PC-3 (cell line): ENCODE measurements at regions not wholly inside any gene's neighbourhood (a gene's known extent, or its start where the extent isn't known, plus 50 kb on each side); places are given as distances from the start of the nearest gene placed in this dataset.

ENCODE experiments used
- ATAC-seq: fragments of 200-7000 bp; cut with Tn5 transposase; 2 replicates; pipeline ENCODE4 v1.9.1; 2020; ENCODE audit warnings: mild to moderate bottlenecking, moderate library complexity
- BruUV-seq: library from RNA; stranded (reverse); fragments of 400-500 nt; replicated peaks from 2 replicates; lab custom pipeline; 2021; lab: Mats Ljungman, UMichigan
- CTCF ChIA-PET: fragments of 300-600 bp; sonication (Branson Sonifier 250); formaldehyde crosslinking; loops from one replicate; lab custom pipeline; 2022; ENCODE audit warnings: antibody characterized with exemption; lab: Charles Lee
- POLR2A ChIA-PET: fragments of 300-600 bp; sonication (Branson Sonifier 250); formaldehyde crosslinking; loops from one replicate; lab custom pipeline; 2022; ENCODE audit warnings: antibody characterized with exemption; ENCODE audit not compliant: unreplicated experiment; lab: Charles Lee
- DNase-seq: peaks from one replicate; pipeline ENCODE4 v3.0.0-alpha.2; 2015
- H2AFZ ChIP-seq: fragments of 300-600 bp; sonication (generic); 2 replicates; pipeline ENCODE4 v1.6.0; 2016; ENCODE audit warnings: antibody characterized with exemption, low read length
- H3F3A ChIP-seq: fragments of 300-600 bp; sonication (generic); one replicate; pipeline ENCODE4 v1.6.0; 2017; ENCODE audit warnings: antibody characterized with exemption, low read length, control low read depth, mild to moderate bottlenecking; ENCODE audit not compliant: unreplicated experiment
- H3K27ac ChIP-seq: fragments of 300-600 bp; sonication (generic); 2 replicates; pipeline ENCODE4 v1.5.1; 2016; ENCODE audit warnings: mild to moderate bottlenecking, low read length
- H3K27me3 ChIP-seq: fragments of 300-600 bp; sonication (generic); 2 replicates; pipeline ENCODE4 v1.6.1; 2016; ENCODE audit warnings: low read length, mixed read lengths
- H3K36me3 ChIP-seq: fragments of 300-600 bp; sonication (generic); 2 replicates; pipeline ENCODE4 v1.6.1; 2016; ENCODE audit warnings: low read depth, mixed run types, low read length, mixed read lengths
- H3K4me1 ChIP-seq: fragments of 300-600 bp; sonication (generic); 2 replicates; pipeline ENCODE4 v1.5.1; 2016; ENCODE audit warnings: low read length; ENCODE audit not compliant: insufficient read depth
- H3K4me2 ChIP-seq: fragments of 300-600 bp; sonication (generic); 2 replicates; pipeline ENCODE4 v1.6.0; 2016; ENCODE audit warnings: low read length
- H3K4me3 ChIP-seq: fragments of 300-600 bp; sonication (generic); 2 replicates; pipeline ENCODE4 v1.5.1; 2016; ENCODE audit warnings: mild to moderate bottlenecking, low read length, mixed read lengths
- H3K79me2 ChIP-seq: fragments of 300-600 bp; sonication (generic); 2 replicates; pipeline ENCODE4 v1.6.1; 2017; ENCODE audit warnings: low read length, mixed read lengths
- H3K9ac ChIP-seq: fragments of 300-600 bp; sonication (generic); 2 replicates; pipeline ENCODE4 v1.6.0; 2016; ENCODE audit warnings: mild to moderate bottlenecking, low read length
- H3K9me2 ChIP-seq: fragments of 300-600 bp; sonication (generic); replicated peaks from 2 replicates; pipeline ENCODE4 v1.6.1; 2016; ENCODE audit warnings: mixed run types, low read length, mixed read lengths
- H3K9me3 ChIP-seq: fragments of 300-600 bp; sonication (generic); 2 replicates; pipeline ENCODE4 v1.6.1; 2016; ENCODE audit warnings: low read length, mixed read lengths
- H4K20me1 ChIP-seq: fragments of 300-600 bp; sonication (generic); 2 replicates; pipeline ENCODE4 v1.6.1; 2016; ENCODE audit warnings: low read length, mixed read lengths
- EZH2 ChIP-seq: fragments of 300-600 bp; sonication (generic); IDR thresholded peaks from one replicate; pipeline ENCODE4 v1.6.1; 2017; ENCODE audit warnings: antibody characterized with exemption, mild to moderate bottlenecking, low read length; ENCODE audit not compliant: unreplicated experiment
- EZH2phosphoT487 ChIP-seq: fragments of 300-600 bp; sonication (generic); IDR thresholded peaks from 2 replicates; pipeline ENCODE4 v1.6.1; 2018; ENCODE audit warnings: mild to moderate bottlenecking, antibody characterized with exemption, low read length, borderline replicate concordance
- intact Hi-C: fragments of 100-400 bp; cut with micrococcal nuclease; formaldehyde crosslinking; loops from 2 replicates; pipeline ENCODE4 v1.9.0; 2023
- TF ChIP-seq, protein P1 (sequence below): fragments of 300-600 bp; sonication (generic); conservative IDR thresholded peaks from 2 replicates; pipeline ENCODE4 v1.5.1; 2017; ENCODE audit warnings: antibody characterized with exemption, low read depth, mild to moderate bottlenecking, low read length

DNA sequence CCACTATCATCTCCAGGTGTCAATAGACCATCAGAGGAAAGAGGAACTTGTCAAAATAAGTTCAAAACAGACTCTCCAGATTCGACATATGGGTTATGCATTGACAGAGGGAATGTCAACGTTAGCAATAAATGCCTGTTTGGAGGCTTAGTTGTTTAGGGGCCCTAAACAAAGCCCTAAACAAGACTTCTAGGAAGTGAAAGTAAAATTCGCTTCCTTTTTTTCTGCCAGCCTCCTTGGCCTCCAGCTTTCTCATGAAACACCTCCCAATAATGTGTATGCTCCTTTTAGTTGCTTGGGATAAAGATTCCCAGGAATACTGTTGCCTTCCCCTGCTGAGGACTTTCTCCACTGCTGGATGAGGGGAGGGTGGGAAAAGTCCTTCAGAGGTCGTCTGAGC lies 70.9 kb upstream of the ARNT2 start:
- ATAC-seq (no peak), DNase-seq (no peak)
- Histone ChIP-seq H3K9me2 (no peaks in the 10 kb centered on the region), H3K79me2 (no peaks in the 10 kb centered on the region), H3K4me2 (peak overlapping the region; percentile 34; the same call in 1 of the 2 replicates), H3K4me3 (no peak overlapping the region), H3K4me1 (no peaks in the 10 kb centered on the region), H4K20me1 (no peaks in the 10 kb centered on the region), H2AFZ (no peak overlapping the region), H3K27ac (no peak overlapping the region), H3K27me3 (peaks cover 70% of the 10 kb centered on the region), H3K36me3 (no peaks in the 10 kb centered on the region), H3K9ac (no peak overlapping the region), H3F3A (no peaks in the 10 kb centered on the region), H3K9me3 (no peaks in the 10 kb centered on the region)
- TF ChIP-seq, protein P1, sequence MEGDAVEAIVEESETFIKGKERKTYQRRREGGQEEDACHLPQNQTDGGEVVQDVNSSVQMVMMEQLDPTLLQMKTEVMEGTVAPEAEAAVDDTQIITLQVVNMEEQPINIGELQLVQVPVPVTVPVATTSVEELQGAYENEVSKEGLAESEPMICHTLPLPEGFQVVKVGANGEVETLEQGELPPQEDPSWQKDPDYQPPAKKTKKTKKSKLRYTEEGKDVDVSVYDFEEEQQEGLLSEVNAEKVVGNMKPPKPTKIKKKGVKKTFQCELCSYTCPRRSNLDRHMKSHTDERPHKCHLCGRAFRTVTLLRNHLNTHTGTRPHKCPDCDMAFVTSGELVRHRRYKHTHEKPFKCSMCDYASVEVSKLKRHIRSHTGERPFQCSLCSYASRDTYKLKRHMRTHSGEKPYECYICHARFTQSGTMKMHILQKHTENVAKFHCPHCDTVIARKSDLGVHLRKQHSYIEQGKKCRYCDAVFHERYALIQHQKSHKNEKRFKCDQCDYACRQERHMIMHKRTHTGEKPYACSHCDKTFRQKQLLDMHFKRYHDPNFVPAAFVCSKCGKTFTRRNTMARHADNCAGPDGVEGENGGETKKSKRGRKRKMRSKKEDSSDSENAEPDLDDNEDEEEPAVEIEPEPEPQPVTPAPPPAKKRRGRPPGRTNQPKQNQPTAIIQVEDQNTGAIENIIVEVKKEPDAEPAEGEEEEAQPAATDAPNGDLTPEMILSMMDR: no peak
- TF ChIP-seq EZH2: no peak
- TF ChIP-seq EZH2phosphoT487: no peak
- intact Hi-C loops: no loop called here
- no TSS peak for BruUV-seq
- POLR2A ChIA-PET: no interaction called here
- CTCF ChIA-PET: no interaction called here

DNA sequence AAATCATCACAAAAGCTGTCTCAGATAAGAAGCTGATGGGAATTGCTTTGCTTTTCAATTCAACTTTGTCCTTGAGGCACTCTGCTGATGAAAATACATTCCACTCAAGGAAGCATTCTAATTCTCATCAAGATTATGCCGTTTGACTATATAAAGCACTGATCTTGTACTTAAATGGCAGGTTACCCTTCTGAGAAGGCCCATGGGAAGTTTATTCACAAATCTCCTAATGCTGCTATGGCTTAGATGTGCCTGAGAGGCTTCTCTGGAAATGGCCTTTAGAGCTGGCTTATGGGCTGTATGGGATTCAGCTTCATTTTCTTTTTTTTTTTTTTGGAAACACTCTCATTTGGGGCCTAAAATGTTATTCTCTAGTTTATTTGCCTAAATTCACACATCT lies 69.7 kb upstream of the ARNT2 start:
- POLR2A ChIA-PET: no interaction called here
- TF ChIP-seq EZH2phosphoT487: no peak
- TF ChIP-seq, protein P1: no peak
- TF ChIP-seq EZH2: no peak
- no peak for DNase-seq

DNA sequence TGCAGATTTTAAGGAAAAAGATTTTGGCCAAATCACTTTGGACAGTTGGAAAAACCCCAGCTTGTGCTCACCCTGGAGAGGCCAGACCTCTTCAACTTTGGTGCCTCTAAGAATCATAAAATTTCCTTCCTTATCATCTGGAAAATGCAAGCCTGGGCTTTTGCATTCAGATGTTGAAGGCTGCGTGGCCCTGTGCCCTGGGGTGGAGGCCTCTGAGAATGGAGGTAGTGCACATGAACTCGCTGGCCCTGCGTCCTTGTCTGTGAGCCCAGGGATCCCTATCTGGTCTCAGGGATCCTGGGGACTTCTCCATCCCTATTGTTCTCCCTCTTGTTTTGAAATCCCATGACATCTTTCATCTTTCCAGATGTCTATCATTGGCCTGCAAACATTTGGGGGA lies 64.6 kb upstream of the ARNT2 start:
- Histone ChIP-seq H3K4me1 (no peaks in the 10 kb centered on the region), H3K9ac (no peak overlapping the region), H3K79me2 (no peaks in the 10 kb centered on the region), H3F3A (no peaks in the 10 kb centered on the region), H2AFZ (no peak overlapping the region), H3K36me3 (no peaks in the 10 kb centered on the region), H3K27me3 (peaks cover 87% of the 10 kb centered on the region), H3K4me3 (no peak overlapping the region), H4K20me1 (no peaks in the 10 kb centered on the region), H3K27ac (no peak overlapping the region), H3K4me2 (no peak overlapping the region), H3K9me2 (no peaks in the 10 kb centered on the region), H3K9me3 (no peaks in the 10 kb centered on the region)
- BruUV-seq: no TSS peak
- TF ChIP-seq EZH2phosphoT487 (no peak), EZH2 (no peak)
- TF ChIP-seq, protein P1: no peak
- DNase-seq: no peak
- no peak for ATAC-seq
- ChIA-PET POLR2A (no interaction called here), CTCF (no interaction called here)
- intact Hi-C loops: no loop called here

More for the DNA sequence above, 69.7 kb upstream of the ARNT2 start:
- no peak overlapping the region for H3K27ac ChIP-seq
- no peaks in the 10 kb centered on the region for H3K4me1 ChIP-seq
- H3K4me3 ChIP-seq: no peak overlapping the region
- no peaks in the 10 kb centered on the region for H3K9me3 ChIP-seq
- H3K9me2 ChIP-seq: no peaks in the 10 kb centered on the region
- no peak overlapping the region for H3K9ac ChIP-seq
- BruUV-seq: no TSS peak
- ATAC-seq: no peak
- H3K36me3 ChIP-seq: no peaks in the 10 kb centered on the region
- no peak overlapping the region for H3K4me2 ChIP-seq
- CTCF ChIA-PET: no interaction called here
- intact Hi-C loops: no loop called here
- H4K20me1 ChIP-seq: no peaks in the 10 kb centered on the region
- H3F3A ChIP-seq: no peaks in the 10 kb centered on the region
- H2AFZ ChIP-seq: no peak overlapping the region
- peaks cover 76% of the 10 kb centered on the region for H3K27me3 ChIP-seq
- no peaks in the 10 kb centered on the region for H3K79me2 ChIP-seq
